GM21576 (cell line): ENCODE measurements at regions not wholly inside any gene's neighbourhood (a gene's known extent, or its start where the extent isn't known, plus 50 kb on each side); places are given as distances from the start of the nearest gene placed in this dataset.
A peak's percentile ranks its signal among the peaks of the same experiment; 100 is the strongest.
"Not testable (repeated sequence)": the region's sequence is repeated elsewhere in the genome, so short reads cannot be mapped to it uniquely, and the experiment has no call there.

Source experiments
- ATAC-seq: cut with Tn5 transposase; IDR thresholded peaks from one replicate; pipeline ENCODE4 v1.9.1; 2021; ENCODE audit warnings: mild to moderate bottlenecking, moderate library complexity; ENCODE audit not compliant: unreplicated experiment

DNA sequence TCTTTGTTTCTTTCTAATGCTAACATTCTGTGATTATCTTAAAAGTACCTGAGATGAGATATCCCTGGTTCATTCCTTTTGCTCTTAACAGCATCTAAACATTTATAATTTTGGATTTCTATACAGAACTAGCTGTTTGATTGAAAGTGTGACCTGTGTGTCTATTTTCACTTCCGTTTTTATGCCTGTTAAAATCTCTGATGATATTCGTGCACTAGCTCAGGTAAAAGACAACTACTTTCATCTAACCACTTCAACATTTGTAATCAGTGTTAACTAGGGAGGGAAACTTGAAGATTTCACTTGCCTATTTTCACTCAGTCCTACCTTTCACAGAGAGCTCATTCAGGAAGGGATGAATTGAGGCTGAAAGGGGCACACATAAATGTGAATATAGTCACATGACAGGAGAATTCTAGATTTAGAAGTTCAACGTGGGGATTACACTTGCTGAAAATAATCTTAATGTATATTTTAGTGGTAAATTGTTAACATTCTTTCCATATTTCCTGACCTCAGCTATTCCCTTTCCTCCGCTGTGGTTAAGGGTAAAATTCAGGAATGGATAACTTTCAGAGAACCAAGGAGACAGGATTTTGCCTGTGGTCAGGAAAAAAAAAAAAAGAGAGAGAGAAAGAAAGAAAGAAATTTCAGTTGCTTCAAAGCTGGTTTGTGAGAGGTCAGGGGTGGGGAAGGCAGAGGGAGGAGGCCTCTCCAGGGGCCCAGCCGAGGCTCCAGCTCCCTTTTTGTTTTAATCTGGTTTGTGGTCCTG, 159.8 kb upstream of the TSC22D2 start:
- ATAC-seq = peak; percentile 47

DNA sequence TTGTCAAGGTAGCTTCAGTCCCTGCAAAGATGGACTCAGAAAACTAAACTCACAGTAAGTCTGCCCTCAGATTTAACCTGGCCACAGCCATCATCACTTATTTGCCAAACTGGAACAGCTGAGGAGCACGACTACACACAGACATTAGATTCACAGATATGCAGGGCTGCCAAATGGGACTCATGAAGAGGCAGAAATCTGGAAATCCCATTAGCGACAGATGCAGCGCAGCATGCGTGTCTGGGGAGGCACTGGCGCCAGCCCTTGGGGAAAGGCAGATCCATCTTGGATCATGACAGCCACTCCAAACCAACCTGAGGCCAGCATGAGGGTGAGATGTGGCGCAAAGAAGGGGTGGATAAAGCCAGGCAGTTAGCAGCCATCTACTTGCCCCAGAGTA, 160.7 kb upstream of the TSC22D2 start:
- no peak for ATAC-seq

DNA sequence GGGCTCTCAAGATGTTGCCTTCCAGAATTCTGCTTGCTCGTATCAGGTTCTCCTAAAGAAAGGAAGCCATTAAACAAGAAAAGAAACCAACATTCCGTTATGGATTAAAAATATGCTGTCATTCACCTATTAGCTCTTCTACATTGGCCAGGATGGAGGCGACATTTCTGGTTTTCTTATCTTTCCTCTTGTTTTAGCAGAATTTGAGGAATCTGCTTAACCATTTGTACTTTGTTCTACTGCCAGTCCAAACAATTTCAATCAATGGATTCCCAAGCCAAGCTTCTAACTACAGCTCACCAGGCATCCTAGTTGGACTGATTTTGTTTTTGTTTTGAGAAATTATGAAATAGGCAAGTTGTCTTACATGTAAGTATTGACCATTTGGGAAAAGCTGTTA, 164.6 kb upstream of the TSC22D2 start:
- ATAC-seq = no peak

DNA sequence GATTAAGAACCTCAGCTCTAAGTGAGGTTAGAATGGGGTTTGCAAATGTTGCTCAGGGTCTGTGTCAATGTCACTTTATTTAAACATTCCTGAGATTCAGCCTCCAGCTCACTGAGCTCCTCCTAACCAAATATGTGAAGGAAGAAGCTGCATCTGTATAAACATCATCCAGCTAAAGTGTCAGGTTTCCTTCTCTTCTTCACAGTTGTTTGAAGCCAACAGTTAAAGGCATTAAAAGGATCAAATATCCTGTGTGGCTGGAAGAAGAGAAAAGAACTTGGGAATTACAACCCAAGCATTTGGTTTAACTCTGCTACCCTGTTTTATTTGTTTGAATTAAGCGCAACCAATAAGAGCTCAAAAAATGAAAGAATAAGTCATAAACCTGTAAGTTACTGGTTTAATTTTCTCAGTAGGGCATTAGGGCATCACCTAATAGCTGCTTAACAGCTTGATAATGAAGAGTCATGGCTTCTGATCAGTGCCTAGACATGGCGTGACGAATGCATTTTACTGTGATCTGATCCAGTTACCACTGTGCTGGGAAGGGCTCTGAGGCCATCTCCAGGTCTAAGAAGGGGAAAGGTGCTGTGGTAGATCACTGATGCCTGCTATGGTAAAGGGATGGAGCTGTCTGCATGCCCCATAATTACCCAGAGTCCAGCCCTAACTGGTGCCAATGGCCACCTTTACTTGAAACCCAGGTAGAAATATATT, 165.7 kb upstream of the TSC22D2 start:
- ATAC-seq = no peak

DNA sequence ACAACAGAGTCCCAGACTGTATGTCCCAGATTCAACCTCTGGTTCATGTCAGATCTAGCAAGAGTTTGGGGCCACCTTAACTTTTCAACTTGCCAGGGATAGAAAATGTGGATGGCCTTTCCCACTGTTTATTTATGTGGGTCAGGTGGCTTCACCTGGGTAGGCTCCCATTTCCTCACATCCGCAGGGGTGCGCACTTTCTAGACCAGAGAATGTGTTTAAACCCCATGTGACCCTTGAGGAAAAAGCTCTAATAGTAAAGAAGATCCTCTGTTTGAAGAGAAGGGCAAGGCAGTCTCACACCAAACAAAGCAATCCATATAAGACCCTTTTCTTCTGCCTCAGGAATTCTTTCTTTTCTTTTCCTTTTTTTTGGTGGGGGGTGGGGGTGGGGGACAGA, 167.2 kb upstream of the TSC22D2 start:
- no peak for ATAC-seq

DNA sequence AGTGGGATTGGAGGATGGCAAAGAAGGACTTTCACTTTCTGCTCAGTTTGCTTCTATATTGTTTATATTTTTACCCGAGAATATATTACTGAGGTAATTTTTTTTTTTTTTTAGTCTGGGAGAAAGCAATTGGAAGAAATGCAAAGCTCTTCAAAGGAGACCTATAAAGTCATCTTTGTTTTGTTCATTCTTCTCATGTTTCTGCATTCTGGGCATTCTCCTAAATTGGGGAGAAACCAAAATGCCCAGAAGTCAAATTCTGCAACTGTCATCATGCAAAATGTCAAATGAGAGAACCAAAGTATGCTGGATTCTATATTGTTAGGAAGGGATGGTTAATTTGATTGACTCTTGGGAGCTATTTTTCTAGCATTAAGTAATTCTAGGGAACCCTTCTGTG, 168.3 kb upstream of the TSC22D2 start:
- ATAC-seq = no peak

DNA sequence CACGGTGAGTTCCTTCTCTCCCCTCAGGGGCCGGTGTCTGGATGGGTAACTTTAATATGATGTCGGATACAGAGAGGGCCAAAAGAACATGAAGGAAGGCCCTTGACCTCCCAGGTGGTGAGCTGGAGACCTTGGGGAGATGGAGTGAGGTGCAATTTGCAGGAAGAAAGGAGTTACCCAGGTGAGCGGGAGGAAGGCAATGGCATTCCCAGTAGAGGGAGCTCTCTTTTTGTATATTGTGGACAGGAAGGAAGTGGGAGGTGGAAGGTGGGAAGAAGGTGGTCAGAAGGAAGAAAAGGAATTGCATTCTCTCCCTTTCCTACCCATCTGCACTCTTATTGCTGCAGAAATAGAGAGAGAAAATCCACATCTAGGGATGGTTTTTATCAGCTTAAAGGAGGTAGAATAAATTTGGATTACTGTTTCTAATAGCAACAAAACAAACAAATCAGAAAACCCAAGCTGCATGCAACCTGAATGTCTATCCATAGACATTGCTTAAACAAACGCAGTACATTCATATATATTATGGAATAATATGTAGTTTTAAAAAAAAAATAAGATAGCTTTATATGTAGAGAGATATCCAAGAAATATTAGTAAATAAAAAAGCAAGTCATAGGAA, 169.0 kb upstream of the TSC22D2 start:
- no peak for ATAC-seq

DNA sequence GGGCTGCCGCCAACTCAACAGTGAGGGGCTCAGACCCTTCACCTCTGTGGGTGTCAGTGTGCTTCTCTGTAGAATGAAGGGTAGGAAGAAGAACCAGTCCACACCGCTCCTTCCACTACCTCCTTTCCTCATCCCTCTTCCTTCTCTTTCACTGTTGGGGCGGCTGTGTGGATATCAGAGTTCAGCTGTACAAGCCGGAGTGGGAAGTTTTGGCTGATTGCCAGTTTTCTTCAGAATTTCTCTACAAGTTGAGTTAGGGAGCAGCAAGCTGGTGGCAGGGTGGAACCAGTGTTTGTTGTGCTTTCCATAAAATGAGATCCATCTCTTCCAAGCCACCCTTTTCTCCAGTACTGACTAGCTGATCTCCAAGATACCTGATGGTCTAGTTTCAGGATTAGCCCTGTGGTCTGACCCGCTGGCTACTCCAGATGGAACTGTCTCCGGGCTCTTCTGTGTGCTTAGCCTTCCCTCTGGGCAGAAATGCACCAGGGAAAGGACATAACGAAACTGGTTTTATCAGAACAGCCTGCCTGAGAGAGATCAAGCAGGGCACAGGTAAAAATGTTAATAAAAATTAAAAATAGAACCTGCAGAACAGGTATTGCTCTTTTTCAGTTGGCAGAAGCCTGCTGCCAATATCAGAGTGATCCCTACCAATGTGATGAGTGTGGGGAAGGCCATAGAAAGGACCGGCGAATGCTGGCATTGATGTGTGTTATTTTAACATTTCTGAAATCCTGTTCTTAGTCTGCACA, 169.9 kb upstream of the TSC22D2 start:
- ATAC-seq = no peak

DNA sequence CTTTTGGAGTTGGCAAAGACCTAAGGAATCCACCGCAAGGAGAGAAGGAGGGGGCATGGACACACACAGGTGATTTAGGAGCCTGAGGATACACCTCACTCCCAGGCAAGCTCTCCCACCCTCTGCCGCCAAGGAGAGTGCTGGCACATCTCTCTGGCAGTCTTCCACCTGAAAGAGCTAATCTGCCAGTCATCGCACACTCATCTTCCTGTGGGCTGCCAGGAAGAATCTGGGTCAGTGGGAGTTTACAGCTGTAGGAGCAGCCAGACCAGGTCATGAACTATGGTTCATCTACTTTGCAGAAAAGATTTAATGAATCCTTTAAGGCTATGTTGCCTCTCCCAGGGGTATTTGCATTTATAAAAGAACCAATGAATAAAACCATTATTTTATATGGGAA, 170.6 kb upstream of the TSC22D2 start:
- no peak for ATAC-seq

DNA sequence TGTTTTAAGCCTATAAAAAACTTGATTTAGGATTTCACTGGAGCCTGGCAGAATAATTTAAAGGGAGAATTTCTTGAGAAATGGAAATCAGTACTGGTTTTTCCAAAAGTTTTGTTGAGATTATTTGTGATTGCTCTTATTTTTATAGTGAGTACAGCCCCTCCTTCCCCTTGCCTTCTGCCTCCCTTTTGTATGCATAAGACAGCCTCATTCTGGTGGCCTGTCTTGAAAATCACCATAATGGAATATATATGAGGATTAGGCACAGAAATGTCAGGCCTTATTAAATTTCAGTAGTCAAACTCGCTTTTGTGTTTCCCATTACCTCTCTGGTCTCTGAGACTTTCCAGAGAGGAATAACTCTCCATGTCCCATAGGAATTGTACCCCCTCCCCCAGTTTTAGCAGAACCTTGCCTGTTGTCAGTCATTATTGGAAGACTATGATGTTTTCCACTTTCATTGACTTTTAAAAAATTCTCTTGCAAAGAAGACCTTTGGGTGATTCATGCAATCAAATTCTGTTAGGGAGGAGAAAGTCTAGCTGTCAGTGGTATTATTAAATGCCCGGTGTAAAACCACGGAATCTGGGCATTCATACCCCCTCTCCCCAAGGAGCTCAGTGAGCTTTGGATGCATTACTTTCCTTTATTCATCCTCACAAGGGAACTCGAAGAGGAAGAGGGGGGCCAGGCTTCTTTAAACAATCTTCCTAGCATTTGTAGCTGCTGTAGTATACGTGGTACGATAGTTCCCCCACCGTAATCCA, 171.6 kb upstream of the TSC22D2 start:
- ATAC-seq = no peak

DNA sequence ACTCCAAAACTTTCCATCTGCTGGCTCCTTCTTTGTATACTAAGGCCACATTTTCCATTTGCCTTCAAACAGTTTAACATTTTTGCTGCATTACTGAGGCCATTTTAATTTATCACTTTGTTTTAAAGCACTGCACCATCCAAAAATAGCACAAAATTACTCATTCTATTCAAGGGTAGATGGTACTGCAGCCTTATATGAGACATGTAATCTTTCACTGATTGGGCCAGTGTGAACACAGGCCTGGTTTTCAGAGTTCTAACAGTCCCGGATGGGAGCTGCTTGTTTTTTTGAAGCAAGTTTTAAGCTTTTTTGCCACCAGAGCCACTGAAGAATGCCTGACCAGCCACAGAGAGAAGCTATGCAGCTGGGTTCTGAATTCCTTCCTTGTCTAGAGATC, 172.3 kb upstream of the TSC22D2 start:
- no peak for ATAC-seq

DNA sequence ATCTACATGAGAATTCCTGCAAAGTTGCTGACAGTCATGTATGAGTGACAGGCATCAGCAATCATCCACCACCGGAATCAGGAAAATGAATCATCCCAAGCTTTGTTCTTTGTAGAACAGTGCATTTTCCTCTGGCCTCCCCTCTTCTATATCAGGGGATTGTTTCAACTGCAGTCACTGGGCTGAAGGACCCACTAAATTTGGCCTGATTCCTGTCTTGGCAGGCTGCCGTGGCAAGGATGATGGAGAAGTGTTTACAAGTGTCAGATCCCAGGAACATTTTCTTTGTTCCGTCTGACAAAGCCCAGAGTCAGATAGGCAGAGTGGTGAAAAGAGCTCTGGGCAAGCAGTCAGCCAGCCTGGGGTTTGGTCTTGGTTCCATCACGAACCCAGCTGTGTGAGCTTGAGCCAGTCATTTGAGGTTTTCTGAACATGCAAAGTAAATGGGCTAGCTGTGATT, 175.1 kb upstream of the TSC22D2 start:
- ATAC-seq = no peak

DNA sequence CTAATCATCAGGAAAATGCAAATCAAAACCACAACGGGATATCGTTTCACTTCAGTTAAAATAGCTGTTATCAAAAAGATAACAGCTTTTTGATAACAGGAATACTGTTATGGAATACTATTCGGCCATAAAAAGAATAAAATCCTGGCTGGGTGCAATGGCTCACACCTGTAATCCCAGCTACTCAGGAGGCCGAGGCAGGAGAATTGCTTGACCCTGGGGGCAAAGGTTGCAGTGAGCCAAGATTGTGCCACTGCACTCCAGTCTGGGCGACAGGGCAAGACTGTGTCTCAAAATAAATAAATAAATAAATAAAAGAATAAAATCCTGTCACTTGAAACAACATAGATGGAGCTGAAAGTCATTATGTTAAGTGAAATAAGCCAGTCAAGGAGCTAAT, 178.1 kb upstream of the TSC22D2 start:
- ATAC-seq = no peak

DNA sequence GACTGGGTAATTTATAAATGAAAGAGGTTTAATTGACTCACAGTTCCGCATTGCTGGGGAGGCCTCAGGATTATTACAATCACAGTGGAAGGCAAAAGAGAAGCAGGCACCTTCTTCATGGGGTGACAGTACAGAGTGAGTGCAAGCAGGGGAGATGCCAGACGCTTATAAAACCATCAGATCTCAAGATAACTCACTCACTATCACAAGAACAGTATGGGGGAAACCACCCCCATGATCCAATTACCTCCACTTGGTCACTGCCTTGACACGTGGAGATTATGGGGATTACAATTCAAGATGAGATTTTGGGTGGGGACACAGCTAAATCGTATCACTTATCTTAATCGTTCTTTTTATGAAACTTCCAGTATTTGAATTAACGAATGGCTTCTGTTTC, 179.5 kb upstream of the TSC22D2 start:
- not testable (repeated sequence) for ATAC-seq

DNA sequence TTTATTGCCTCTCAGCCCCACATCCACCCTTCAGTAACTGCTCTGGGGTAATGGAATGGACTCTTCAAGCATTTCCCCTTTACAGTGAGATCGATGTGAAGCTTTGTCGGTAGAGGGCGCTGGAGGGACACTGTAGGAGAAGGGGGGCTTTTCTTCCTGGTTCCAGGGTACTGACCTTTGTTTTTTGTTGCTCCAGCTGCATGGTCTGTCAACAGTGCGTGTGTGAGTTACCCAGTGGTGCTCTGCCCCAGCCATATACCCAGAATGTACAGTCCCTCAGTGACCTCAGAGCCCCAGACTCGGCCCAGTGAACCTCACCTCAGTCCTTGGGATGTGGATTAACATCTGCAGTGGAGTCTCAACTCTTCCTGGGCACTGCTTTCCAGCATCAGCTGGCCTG, 180.3 kb upstream of the TSC22D2 start:
- peak; percentile 53 for ATAC-seq

DNA sequence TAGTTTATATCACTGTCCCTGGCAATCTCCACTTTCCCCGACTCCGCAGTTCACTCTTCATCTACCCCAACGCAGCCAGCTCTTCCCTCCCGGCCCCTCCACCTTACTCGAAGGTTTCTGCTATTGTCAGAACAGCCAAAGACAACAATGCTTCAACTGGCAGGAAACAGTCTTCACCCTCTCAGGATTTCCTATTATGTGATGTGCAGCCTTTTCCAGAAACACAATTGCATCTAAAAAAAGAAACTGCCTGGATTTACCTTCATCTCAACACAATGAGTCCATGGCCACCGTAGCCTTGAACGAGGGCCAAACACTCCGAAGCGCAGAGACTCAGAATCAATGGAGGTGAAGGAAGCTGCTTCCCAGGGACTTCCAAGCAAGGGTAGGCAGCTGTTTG, 182.1 kb upstream of the TSC22D2 start:
- ATAC-seq = no peak

DNA sequence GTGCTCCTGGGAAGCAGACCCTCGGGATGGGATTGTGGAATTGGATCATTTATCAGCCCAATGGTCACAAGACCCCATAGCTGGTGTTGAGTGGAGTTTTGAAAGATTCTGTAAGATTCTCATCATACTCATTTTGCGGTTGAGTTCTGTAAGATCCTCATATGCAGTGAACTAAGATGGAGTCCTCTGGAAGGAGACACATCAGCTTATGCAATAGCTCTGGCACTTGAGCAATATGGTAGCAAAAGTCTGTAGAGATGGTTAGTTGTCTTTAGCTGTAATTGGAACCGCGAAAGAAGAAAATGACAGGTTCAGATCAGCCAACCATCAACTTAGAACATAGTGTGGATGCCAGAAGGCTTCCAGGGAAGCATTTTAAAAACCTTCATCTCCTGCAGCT, 184.5 kb upstream of the TSC22D2 start:
- no peak for ATAC-seq

DNA sequence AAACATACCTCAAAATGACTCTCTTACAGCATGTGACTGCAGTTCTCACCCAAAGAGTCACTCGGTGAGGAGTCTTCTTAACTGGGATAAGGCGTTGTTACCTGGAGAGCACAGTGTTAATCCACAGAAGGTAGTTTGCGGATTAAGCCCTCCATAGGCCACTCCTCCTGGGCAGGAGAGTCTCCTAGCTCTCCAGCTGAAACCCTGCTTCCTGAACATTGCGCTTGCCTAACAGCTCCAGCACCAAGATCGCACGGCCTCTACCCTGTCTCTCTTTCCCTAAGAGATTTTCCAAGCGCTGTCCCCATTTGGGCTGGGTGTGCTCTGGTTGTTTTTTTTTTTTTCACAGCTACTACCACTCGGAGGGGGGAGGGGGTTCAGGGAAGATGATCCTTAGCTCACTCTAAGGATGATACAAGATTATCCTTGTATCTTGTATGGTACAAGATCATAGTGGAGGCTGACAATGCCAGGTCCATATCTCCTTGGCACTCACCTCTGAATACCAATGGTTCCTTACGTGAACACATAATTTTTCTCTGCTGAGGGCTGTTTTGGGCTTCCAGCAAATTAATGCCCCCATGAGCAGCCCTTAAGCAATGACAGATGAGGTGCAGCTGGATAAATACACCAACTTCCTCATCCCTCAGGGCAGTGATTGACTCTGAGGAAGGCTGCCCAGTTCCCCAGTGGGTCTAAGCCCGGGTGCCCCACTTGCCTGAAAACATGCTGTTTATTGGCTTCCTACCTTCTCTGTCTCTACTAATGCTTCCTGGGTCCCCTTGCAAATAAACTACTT, 185.2 kb upstream of the TSC22D2 start:
- ATAC-seq = no peak

DNA sequence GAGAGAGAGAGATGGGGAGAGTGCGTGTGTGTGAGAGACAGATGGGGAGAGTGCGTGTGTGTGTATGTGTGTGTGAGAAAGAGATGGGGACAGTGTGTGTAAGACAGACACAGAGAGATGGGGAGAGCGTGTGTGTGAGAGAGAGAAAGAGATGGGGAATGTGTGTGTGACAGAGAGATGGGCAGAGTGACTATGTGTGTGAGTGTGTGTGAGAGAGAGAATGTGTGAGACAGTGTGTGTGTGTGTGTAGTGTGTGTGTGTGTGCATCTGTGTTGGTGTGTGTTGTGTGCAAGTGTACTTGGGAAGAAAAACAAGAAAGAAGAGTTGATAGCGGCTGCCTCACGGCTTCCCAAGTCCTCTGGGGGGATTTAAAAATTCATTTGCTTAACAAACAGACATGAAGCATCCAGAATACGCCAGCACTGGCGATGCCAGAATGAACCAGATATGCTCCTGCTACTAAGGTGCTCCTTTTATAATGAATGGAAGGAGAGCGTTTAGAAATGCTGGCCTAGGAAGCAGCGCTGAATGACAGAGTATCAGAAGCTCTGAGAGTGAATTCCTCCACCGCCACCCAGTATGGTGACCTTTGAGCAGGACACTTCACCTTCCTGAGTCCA, 186.1 kb upstream of the TSC22D2 start:
- ATAC-seq = no peak
